ENCODE measurements at regions not wholly inside any gene's neighbourhood (a gene's known extent, or its start where the extent isn't known, plus 50 kb on each side); places are given as distances from the start of the nearest gene placed in this dataset.

GRCh38 chr6:41426438-41426851 is 91.0 kb downstream of the NCR2 start:
- no peak for TF ChIP-seq CTCF (IDR thresholded peaks at IDR 0.05)
- intact Hi-C loops (cut with DNase I, micrococcal nuclease): no loop called here
- no peak overlapping the region for H3K4me3 ChIP-seq
- DNase-seq (no peak), ATAC-seq (no peak)
- H3K36me3 ChIP-seq (ENCODE audit: low read depth): no peaks in the 10 kb centered on the region
- peaks cover 9% of the 10 kb centered on the region for H3K4me1 ChIP-seq (ENCODE audit: low read depth)
- H3K9me3 ChIP-seq: no peaks in the 10 kb centered on the region

- H3K9me3 ChIP-seq: no peaks in the 10 kb centered on the region
- no peak overlapping the region for H3K4me3 ChIP-seq
- TF ChIP-seq CTCF (IDR thresholded peaks at IDR 0.05): no peak
- peaks cover 9% of the 10 kb centered on the region for H3K4me1 ChIP-seq (ENCODE audit: low read depth)
- ATAC-seq (no peak), DNase-seq (peak in 1 of 3 donors; percentile 75)
- intact Hi-C loops (cut with DNase I, micrococcal nuclease): no loop called here
- no peaks in the 10 kb centered on the region for H3K36me3 ChIP-seq (ENCODE audit: low read depth)
These were observed 91.7 kb downstream of the NCR2 start for GRCh38 chr6:41426888-41427641.

- peak; percentile 87 for ATAC-seq
- intact Hi-C loops (cut with DNase I, micrococcal nuclease): no loop called here
- no peak overlapping the region for H3K4me3 ChIP-seq
- H3K36me3 ChIP-seq (ENCODE audit: low read depth): no peaks in the 10 kb centered on the region
- H3K4me1 ChIP-seq (ENCODE audit: low read depth): peaks cover 9% of the 10 kb centered on the region
- peak; percentile 64 to 80 (median 73) for DNase-seq
- peak; percentile 16 for TF ChIP-seq CTCF (IDR thresholded peaks at IDR 0.05)
- H3K9me3 ChIP-seq: no peaks in the 10 kb centered on the region
These were observed 92.4 kb downstream of the NCR2 start for GRCh38 chr6:41427642-41428335.

- Histone ChIP-seq H3K4me1 (ENCODE audit: low read depth) (peaks cover 9% of the 10 kb centered on the region), H3K36me3 (ENCODE audit: low read depth) (no peaks in the 10 kb centered on the region), H3K4me3 (no peak overlapping the region), H3K9me3 (no peaks in the 10 kb centered on the region)
- DNase-seq (peak in 2 of 3 donors; percentile 52 to 73), ATAC-seq (peak; percentile 43)
- TF ChIP-seq CTCF (IDR thresholded peaks at IDR 0.05): no peak
- intact Hi-C loops (cut with DNase I, micrococcal nuclease): no loop called here
These were observed 93.1 kb downstream of the NCR2 start for GRCh38 chr6:41428336-41428995.

- Histone ChIP-seq H3K9me3 (no peaks in the 10 kb centered on the region), H3K4me3 (no peak overlapping the region), H3K4me1 (ENCODE audit: low read depth) (peaks cover 9% of the 10 kb centered on the region), H3K36me3 (ENCODE audit: low read depth) (no peaks in the 10 kb centered on the region)
- no peak for TF ChIP-seq CTCF (IDR thresholded peaks at IDR 0.05)
- ATAC-seq: peak; percentile 6
- intact Hi-C loops (cut with DNase I, micrococcal nuclease): no loop called here
- DNase-seq: peak in 2 of 3 donors; percentile 28 to 39
These were observed 93.6 kb downstream of the NCR2 start for GRCh38 chr6:41428996-41429421.

All from mucosa of descending colon (tissue), 3 donors.